GM18511 (cell line): ENCODE measurements at regions not wholly inside any gene's neighbourhood (a gene's known extent, or its start where the extent isn't known, plus 50 kb on each side); places are given as distances from the start of the nearest gene placed in this dataset.

ENCODE experiments used
- ATAC-seq: cut with Tn5 transposase; IDR thresholded peaks from one replicate; pipeline ENCODE4 v1.9.1; 2021; ENCODE audit warnings: mild to moderate bottlenecking, moderate library complexity; ENCODE audit not compliant: unreplicated experiment

GRCh38 chr14:98688446-98688845 lies 583.6 kb downstream of the BCL11B start:
- no peak for ATAC-seq

- no peak for ATAC-seq
These were observed 582.0 kb downstream of the BCL11B start for GRCh38 chr14:98689951-98690350.

DNA sequence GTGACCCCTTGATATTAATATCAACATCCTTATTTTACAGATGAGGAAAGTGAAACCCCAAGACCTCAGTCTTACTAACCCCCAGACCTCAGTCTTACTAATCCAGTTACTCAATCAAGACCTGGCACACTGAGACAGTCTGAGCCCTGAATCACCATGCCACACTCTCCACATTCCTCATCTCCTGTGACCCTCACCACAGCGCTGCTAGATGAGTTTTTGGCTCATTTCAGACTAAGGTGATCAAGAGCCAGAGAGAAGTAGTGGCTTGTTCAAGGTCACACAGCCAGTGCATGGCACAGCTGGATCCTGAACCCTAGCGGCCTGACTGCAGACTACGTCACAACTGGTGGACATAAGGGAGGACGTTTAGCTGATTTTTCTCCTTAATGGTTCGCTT lies 579.2 kb downstream of the BCL11B start:
- no peak for ATAC-seq

GRCh38 chr14:98694541-98694940 lies 577.5 kb downstream of the BCL11B start:
- ATAC-seq = no peak

- no peak for ATAC-seq
These were observed 576.2 kb downstream of the BCL11B start for GRCh38 chr14:98695809-98696208.

- ATAC-seq = no peak
These were observed 573.7 kb downstream of the BCL11B start for GRCh38 chr14:98698341-98698740.

DNA sequence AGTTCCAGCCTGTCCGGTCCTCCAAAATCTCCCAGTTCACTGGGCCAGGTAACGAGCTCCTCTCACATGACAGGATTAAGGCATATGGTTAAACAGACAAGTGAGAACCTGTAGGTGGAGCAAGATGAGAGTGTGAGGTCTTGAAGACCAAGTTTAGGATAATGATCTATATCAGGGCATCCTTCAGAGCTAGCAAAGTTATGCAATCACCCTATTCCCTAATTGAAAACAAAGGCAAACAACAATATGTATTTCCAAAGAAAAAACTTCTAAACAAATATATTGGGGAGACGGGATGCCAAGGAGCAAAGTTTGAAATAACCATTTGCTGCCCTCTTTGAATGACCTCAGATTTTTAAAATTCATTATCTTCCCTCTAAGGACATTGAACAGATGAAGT lies 571.2 kb downstream of the BCL11B start:
- ATAC-seq = no peak

- no peak for ATAC-seq
These were observed 570.6 kb downstream of the BCL11B start for GRCh38 chr14:98701377-98701776.

DNA sequence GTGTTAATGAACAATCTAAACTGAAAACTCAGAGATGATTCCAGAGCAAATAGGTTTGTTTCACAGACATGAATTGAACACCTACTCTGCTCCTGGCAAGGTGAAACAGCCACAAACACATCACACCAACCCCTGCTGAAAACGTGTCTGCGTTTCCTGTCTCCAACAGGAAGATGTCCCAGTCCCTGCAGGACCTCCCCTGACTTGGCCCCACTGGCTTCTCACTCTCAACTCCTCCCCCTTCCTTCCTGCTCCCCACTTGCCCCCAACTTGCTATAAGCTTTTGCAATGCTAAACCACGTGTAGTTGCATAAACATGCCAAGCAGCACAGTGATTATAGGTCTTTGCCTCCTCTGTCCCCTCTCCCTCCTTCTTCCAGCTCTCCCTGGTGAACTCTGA lies 567.6 kb downstream of the BCL11B start:
- no peak for ATAC-seq

DNA sequence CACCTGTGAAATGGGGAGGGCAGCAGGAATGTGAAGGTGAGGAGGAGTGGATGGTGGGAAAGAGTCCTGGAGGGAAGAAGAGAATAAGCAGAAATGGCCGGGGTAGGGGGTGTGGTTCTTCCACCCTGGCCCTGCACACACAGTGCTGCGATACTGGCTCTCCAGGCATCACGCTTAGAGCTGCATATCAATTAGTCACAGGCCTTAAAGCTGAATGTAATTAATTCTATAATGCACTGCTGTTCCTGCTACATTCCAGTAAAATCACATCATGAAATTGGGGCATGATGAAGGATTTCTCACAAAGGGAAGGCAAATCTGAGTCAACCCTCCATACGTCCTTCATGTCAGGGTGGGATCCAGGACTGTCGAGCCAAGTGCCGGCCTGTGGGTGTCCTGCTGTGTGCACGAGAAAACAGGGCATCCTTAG lies 566.1 kb downstream of the BCL11B start:
- ATAC-seq = no peak

DNA sequence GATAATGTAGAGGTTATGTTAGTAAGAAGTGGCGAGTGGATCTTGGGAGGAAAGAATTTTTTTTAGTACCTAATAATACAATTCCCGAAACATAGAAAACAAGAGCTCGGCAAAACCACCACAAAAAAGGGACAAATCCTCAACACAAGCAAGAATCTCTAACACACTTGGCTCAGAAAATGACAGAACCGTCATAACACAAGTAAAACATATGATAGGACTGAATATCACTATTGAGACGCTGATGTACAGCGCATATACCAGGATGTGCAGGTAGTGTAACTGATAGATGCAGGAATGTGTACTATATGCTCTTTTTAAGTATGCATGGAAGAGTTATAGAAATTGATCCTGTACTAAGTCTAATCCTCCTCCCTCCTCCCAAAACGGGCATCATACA lies 564.5 kb downstream of the BCL11B start:
- ATAC-seq = no peak

- ATAC-seq = no peak
These were observed 563.4 kb downstream of the BCL11B start for GRCh38 chr14:98708555-98708954.

DNA sequence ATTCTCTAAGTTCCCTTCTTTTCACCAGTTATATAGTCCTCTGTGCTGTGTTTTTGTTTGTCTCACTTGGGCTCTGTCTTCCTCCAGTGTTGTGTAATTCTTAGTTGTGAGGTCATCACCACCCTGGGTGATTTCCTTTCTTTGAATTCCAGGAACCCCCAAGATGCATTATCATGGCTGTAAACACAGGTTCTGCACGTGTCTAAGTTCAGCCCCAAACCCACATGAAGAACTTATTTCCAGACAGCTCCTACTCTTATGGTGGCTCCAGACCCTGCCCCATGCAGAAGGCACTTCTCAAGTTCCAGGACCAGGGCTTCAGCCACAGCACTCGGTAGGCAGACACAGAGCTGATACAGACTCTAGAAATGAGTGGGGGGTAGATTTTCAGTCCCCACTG lies 560.5 kb downstream of the BCL11B start:
- no peak for ATAC-seq

DNA sequence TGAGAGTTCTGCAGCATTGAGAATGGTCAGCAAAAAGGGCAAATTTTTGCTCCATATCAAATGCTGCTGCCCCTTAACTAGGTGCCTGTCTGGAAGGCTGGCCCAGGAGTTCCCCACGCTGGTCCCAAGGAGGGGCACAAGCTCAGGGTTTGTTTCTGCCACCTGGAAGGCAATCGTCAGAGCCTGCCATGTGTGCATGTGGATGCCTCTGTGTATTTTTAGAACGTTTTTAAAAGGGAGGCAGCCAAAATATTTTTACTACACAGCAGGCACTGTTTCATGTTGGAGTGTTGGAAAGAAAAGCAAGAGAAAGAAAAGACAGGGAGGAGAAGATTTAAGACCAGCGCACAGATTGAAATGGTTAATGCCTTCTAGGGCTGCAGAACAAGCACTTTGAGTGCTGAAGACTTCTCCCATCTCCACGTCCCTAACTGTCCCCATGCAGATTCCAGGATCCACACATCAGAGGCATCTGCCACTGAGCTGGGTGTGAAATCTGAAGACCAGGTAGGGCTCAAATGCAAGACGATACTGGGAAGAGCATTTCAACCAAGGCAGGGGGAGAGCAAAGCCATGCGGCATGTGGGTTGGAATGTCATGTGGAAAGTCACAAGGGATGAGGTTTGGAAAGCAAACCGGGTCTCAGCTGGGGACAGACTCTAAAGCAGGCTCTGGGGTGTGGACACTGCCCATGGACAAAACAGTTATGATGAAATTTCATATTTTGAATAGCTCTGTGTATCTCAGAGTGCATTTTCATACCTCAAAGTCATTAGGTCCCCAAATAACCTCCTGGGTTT lies 557.2 kb downstream of the BCL11B start:
- no peak for ATAC-seq

DNA sequence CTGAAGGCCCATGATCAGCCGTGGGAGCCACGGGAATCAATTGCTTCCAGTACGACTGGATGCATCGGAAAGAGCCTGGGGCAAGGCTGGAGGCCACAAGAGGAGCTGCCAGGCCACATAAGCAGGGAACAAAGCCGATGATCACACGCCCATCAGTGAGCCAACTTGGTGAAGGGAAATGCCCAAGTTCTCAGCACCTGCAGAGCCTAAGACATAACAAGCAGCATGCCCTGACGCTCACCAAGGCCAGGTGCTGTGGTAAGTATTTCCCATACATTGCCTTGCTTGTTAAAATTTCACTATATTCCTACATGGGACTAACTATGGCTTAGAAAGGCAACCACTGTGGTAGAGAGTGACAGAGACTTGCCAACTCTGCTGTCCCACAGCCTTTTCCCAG lies 555.9 kb downstream of the BCL11B start:
- ATAC-seq = no peak

GRCh38 chr14:98721061-98721460 lies 550.9 kb downstream of the BCL11B start:
- no peak for ATAC-seq

GRCh38 chr14:98724734-98725133 lies 547.3 kb downstream of the BCL11B start:
- ATAC-seq = no peak

DNA sequence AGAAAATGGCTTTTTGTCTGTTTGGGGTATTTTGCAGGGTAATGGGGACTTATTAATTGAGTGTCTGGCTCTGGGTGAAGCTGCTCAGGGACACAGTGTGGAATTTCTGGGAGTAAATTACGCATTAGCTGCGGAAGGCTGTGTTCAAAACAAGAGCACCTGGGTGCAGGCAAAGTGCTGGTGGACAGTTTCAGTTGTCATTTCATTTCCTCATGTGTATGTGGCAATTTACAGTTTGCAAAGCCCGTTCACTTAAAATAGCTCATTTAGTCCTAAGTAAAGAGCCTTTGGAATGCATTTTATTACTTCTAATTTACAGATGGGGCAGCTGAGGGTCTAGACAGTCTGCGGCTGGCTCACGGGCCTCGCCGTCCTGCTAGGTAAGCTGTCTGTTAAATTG lies 546.8 kb downstream of the BCL11B start:
- ATAC-seq = no peak

DNA sequence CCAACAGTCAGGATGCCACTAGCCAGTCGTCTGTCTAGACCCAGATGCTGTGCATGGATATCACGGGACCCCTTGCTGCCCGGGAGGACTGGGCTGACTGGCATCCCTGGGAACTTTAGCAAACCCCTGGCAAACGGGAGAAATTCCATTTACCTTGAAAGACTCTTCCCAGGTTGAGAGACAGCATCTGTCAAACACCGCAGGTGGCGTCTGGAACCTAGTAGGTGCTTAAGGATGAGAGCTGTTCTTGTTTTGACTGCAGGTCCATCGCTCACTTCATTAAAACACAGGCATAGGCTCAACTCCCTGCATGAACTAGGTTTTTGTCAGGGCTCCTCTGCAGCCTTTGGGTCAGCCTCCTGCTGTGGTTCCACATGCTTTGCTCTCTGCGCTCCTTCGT lies 546.3 kb downstream of the BCL11B start:
- no peak for ATAC-seq

GRCh38 chr14:98726585-98727405 lies 545.2 kb downstream of the BCL11B start:
- ATAC-seq = no peak

DNA sequence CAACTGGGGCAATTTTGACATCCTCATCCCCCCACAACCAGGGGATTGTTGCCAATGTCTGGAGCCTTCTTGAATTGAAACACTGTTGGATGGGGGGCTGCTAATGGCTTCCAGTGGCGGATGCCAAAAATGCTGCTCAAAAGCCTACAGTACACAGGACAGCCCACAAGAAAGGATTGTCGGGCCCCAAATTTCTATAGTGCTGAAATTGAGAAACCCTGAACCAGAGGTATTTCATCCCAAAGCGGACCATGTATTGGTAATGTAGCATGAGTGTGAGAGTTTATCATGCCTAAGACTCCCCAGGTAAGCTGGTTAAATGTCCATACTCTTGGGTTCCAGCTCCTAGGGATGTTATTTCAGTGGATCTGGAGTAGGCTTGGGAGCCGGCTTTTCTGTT lies 544.0 kb downstream of the BCL11B start:
- ATAC-seq = no peak

DNA sequence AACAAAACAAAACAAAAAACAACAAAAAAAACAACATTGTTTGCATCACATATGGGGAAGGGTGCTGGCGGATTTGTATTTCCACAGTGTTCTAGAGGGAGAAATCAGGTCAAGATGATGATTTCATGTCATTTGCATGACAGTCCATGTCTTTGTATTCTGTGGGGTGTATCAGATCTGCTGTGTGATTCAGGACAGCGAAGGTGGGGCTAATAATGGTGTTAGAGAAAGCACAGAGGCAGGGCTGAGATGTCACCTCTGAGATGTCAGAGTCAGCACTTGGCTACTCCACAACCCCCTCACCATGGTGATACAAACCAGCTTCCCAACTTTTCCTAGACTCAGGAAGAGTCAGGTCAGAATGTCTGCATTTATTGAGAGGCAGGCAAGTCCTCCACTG lies 543.2 kb downstream of the BCL11B start:
- ATAC-seq = no peak
